Liver (tissue), 8 donors: ENCODE measurements at regions not wholly inside any gene's neighbourhood (a gene's known extent, or its start where the extent isn't known, plus 50 kb on each side); places are given as distances from the start of the nearest gene placed in this dataset.

Source experiments
- DNase-seq: peaks from one replicate; pipeline ENCODE4 v3.0.0-alpha.2; 2017; ENCODE audit warnings: low spot score
- H3K27ac ChIP-seq, 2 donors: one replicate each; pipeline ENCODE4 v1.7.0; 2013; ENCODE audit warnings: inconsistent platforms in 2 of 2, low read length in 2 of 2, control low read depth in 1 of 2, low read depth in 1 of 2, mild to moderate bottlenecking in 1 of 2
- H3K27me3 ChIP-seq, 4 donors: one replicate each; pipeline versions ENCODE4 v1.6.1 to v1.7.0; 2013; ENCODE audit warnings: low read length in 3 of 4, inconsistent platforms in 1 of 4, mild to moderate bottlenecking in 1 of 4, moderate library complexity in 1 of 4; ENCODE audit not compliant: control insufficient read depth in 4 of 4, insufficient read depth in 4 of 4
- H3K36me3 ChIP-seq, 4 donors: one replicate each; pipeline versions ENCODE4 v1.6.1 to v1.7.0; 2013; ENCODE audit warnings: low read length in 3 of 4, mild to moderate bottlenecking in 3 of 4, low read depth in 1 of 4, moderate library complexity in 1 of 4; ENCODE audit not compliant: control insufficient read depth in 4 of 4, insufficient read depth in 3 of 4
- H3K4me1 ChIP-seq, 4 donors: one replicate each; pipeline versions ENCODE4 v1.6.1 to v1.7.0; 2013; ENCODE audit warnings: low read length in 3 of 4, mild to moderate bottlenecking in 3 of 4, moderate library complexity in 1 of 4; ENCODE audit not compliant: control insufficient read depth in 4 of 4, insufficient read depth in 4 of 4
- H3K4me3 ChIP-seq, 3 donors: one replicate each; pipeline versions ENCODE4 v1.6.1 to v1.7.0; 2013; ENCODE audit warnings: low read length in 3 of 3, control low read depth in 1 of 3, low read depth in 1 of 3, mild to moderate bottlenecking in 1 of 3
- H3K9ac ChIP-seq, 2 donors: one replicate each; pipeline ENCODE4 v1.7.0; 2013; ENCODE audit warnings: low read length in 2 of 2, mild to moderate bottlenecking in 2 of 2, moderate library complexity in 2 of 2, control low read depth in 1 of 2, low read depth in 1 of 2
- H3K9me3 ChIP-seq, 4 donors: one replicate each; pipeline versions ENCODE4 v1.6.1 to v1.7.0; 2013; ENCODE audit warnings: low read length in 3 of 4; ENCODE audit not compliant: control insufficient read depth in 4 of 4
- EGR1 ChIP-seq, 2 donors: IDR thresholded peaks; 2 replicates each; pipeline ENCODE4 v1.6.1; 2016 to 2018; ENCODE audit warnings: antibody characterized with exemption in 2 of 2, low read depth in 2 of 2
- GABPA ChIP-seq, 2 donors: IDR thresholded peaks in 1 of 2; conservative IDR thresholded peaks in 1 of 2; 2 replicates each; pipeline ENCODE4 v1.6.1; 2016; ENCODE audit warnings: antibody characterized with exemption in 2 of 2, mild to moderate bottlenecking in 1 of 2, moderate library complexity in 1 of 2
- HNF4A ChIP-seq, 2 donors: conservative IDR thresholded peaks; 2 replicates each; pipeline ENCODE4 v1.6.1; 2016; ENCODE audit warnings: antibody characterized with exemption in 2 of 2, mild to moderate bottlenecking in 2 of 2
- NR2F2 ChIP-seq: IDR thresholded peaks from 2 replicates; pipeline ENCODE4 v1.6.1; 2016; ENCODE audit warnings: antibody characterized with exemption
- RXRA ChIP-seq, 2 donors: IDR thresholded peaks; 2 replicates each; pipeline ENCODE4 v1.6.1; 2017 to 2018; ENCODE audit warnings: antibody characterized with exemption in 2 of 2, mild to moderate bottlenecking in 1 of 2
- SP1 ChIP-seq: IDR thresholded peaks from 2 replicates; pipeline ENCODE4 v1.6.1; 2018; ENCODE audit warnings: antibody characterized with exemption, mild to moderate bottlenecking
- WGBS: extraction: QIAGEN DNeasy Blood & Tissue Kit; methylation state at CpG from one replicate; pipeline ENCODE4 v1.1.7; 2013; 5-methylcytosine and 5-hydroxymethylcytosine counted together
- TF ChIP-seq, protein P1 (sequence below): IDR thresholded peaks from 2 replicates; pipeline ENCODE4 v1.6.1; 2016; ENCODE audit warnings: antibody characterized with exemption
- TF ChIP-seq, protein P2 (sequence below): fragments of 150-350 bp; IDR thresholded peaks from 2 replicates; pipeline ENCODE4 v1.5.1; 2017; ENCODE audit warnings: improper control_type of control experiment, low read depth, low read length; ENCODE audit not compliant: missing input control
- TF ChIP-seq, protein P3 (sequence below): IDR thresholded peaks from 2 replicates; pipeline ENCODE4 v1.6.1; 2016; ENCODE audit warnings: antibody characterized with exemption, mild to moderate bottlenecking
- TF ChIP-seq, protein P4 (sequence below): IDR thresholded peaks from 2 replicates; pipeline ENCODE4 v1.6.1; 2016; ENCODE audit warnings: antibody characterized with exemption
- donor health status: healthy.
- donor health status: healthy.
- donor health status: healthy.
- donor health status: healthy.
- donor health status: healthy.

DNA sequence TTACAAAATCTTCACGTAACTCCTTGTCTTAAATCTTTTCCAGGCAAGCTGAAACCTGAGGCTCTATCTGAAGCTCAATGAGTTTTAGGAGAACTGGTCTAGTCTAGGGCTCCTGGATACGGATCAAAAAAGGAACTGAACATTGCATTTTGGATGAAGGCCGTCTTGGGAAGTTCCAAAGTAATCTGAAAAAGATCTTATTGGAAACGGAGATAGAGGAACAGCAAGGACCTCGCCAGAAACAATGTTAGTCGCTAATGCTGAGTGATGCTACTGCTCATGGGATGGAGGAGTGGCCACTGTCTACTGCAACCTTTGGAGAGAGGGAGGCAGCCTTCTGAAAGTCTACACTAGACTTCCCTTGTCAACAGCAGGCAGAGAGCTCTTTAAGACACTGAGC is 91.4 kb upstream of the ATXN1 start:
- no peak overlapping the region for H3K4me3 ChIP-seq
- DNase-seq = no peak
- no peaks in the 10 kb centered on the region for H3K27me3 ChIP-seq
- H3K27ac ChIP-seq = no peak overlapping the region
- H3K9ac ChIP-seq = no peak overlapping the region
- TF ChIP-seq, protein P1, sequence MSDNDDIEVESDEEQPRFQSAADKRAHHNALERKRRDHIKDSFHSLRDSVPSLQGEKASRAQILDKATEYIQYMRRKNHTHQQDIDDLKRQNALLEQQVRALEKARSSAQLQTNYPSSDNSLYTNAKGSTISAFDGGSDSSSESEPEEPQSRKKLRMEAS = no peak
- TF ChIP-seq HNF4A (conservative IDR thresholded peaks at IDR 0.05) = no peak
- TF ChIP-seq, protein P2, sequence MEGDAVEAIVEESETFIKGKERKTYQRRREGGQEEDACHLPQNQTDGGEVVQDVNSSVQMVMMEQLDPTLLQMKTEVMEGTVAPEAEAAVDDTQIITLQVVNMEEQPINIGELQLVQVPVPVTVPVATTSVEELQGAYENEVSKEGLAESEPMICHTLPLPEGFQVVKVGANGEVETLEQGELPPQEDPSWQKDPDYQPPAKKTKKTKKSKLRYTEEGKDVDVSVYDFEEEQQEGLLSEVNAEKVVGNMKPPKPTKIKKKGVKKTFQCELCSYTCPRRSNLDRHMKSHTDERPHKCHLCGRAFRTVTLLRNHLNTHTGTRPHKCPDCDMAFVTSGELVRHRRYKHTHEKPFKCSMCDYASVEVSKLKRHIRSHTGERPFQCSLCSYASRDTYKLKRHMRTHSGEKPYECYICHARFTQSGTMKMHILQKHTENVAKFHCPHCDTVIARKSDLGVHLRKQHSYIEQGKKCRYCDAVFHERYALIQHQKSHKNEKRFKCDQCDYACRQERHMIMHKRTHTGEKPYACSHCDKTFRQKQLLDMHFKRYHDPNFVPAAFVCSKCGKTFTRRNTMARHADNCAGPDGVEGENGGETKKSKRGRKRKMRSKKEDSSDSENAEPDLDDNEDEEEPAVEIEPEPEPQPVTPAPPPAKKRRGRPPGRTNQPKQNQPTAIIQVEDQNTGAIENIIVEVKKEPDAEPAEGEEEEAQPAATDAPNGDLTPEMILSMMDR = no peak
- TF ChIP-seq NR2F2 = no peak
- TF ChIP-seq, protein P3, sequence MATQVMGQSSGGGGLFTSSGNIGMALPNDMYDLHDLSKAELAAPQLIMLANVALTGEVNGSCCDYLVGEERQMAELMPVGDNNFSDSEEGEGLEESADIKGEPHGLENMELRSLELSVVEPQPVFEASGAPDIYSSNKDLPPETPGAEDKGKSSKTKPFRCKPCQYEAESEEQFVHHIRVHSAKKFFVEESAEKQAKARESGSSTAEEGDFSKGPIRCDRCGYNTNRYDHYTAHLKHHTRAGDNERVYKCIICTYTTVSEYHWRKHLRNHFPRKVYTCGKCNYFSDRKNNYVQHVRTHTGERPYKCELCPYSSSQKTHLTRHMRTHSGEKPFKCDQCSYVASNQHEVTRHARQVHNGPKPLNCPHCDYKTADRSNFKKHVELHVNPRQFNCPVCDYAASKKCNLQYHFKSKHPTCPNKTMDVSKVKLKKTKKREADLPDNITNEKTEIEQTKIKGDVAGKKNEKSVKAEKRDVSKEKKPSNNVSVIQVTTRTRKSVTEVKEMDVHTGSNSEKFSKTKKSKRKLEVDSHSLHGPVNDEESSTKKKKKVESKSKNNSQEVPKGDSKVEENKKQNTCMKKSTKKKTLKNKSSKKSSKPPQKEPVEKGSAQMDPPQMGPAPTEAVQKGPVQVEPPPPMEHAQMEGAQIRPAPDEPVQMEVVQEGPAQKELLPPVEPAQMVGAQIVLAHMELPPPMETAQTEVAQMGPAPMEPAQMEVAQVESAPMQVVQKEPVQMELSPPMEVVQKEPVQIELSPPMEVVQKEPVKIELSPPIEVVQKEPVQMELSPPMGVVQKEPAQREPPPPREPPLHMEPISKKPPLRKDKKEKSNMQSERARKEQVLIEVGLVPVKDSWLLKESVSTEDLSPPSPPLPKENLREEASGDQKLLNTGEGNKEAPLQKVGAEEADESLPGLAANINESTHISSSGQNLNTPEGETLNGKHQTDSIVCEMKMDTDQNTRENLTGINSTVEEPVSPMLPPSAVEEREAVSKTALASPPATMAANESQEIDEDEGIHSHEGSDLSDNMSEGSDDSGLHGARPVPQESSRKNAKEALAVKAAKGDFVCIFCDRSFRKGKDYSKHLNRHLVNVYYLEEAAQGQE = no peak
- no peak for TF ChIP-seq SP1
- no peak for TF ChIP-seq EGR1 (IDR thresholded peaks at IDR 0.05; ENCODE audit: low read depth in 2 of 2)
- TF ChIP-seq, protein P4, sequence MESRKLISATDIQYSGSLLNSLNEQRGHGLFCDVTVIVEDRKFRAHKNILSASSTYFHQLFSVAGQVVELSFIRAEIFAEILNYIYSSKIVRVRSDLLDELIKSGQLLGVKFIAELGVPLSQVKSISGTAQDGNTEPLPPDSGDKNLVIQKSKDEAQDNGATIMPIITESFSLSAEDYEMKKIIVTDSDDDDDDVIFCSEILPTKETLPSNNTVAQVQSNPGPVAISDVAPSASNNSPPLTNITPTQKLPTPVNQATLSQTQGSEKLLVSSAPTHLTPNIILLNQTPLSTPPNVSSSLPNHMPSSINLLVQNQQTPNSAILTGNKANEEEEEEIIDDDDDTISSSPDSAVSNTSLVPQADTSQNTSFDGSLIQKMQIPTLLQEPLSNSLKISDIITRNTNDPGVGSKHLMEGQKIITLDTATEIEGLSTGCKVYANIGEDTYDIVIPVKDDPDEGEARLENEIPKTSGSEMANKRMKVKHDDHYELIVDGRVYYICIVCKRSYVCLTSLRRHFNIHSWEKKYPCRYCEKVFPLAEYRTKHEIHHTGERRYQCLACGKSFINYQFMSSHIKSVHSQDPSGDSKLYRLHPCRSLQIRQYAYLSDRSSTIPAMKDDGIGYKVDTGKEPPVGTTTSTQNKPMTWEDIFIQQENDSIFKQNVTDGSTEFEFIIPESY = no peak
- no peaks in the 10 kb centered on the region for H3K36me3 ChIP-seq
- no peaks in the 10 kb centered on the region for H3K9me3 ChIP-seq
- 89% methylated on average over 6 of the region's 6 CpGs for WGBS
- no peaks in the 10 kb centered on the region for H3K4me1 ChIP-seq

DNA sequence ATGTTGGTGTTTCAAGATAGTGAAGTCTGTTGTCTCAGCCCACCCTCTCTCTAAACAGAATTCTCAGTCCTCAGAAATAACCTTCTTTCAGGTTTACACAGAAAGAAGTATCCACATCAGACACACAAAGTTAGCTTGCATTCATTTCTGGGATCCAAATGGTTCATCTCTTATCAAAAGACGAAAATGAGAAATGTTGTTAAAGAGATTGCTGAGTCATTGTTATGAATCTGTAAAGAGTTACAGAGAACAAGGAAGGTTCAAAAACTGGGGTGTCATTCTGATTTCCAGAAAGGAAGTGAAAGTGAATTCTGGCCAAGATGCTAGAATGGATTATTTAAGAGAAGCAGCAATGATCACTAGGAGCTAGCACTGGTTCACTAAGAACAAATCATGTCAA is 90.5 kb upstream of the ATXN1 start:
- Histone ChIP-seq H3K9ac (no peak overlapping the region), H3K27me3 (no peaks in the 10 kb centered on the region), H3K27ac (no peak overlapping the region), H3K36me3 (no peaks in the 10 kb centered on the region), H3K4me3 (no peak overlapping the region), H3K9me3 (no peaks in the 10 kb centered on the region), H3K4me1 (no peaks in the 10 kb centered on the region)
- TF ChIP-seq GABPA (IDR thresholded peaks at IDR 0.05 in 1 of 2, conservative IDR thresholded peaks at IDR 0.05 in 1 of 2) (no peak), RXRA (IDR thresholded peaks at IDR 0.05) (no peak)
- TF ChIP-seq, protein P2 = no peak
- TF ChIP-seq, protein P4 = no peak
- DNase-seq = no peak
- 59% methylated on average over 1 of the region's 1 CpG for WGBS
